Smooth muscle cell (in vitro differentiated cells): ENCODE measurements at regions not wholly inside any gene's neighbourhood (a gene's known extent, or its start where the extent isn't known, plus 50 kb on each side); places are given as distances from the start of the nearest gene placed in this dataset.

ENCODE experiments used
- DNase-seq: peaks from one replicate; lab custom pipeline; 2025; ENCODE audit not compliant: unreplicated experiment; lab: John Stamatoyannopoulos, UW
- H2AFZ ChIP-seq: fragments of 200-600 bp; sonication (generic); 2 replicates; pipeline ENCODE4 v1.6.0; 2016; ENCODE audit warnings: antibody characterized with exemption, low read depth, mild to moderate bottlenecking
- H3F3A ChIP-seq: fragments of 200-600 bp; sonication (generic); 2 replicates; pipeline ENCODE4 v1.6.0; 2017; ENCODE audit warnings: antibody characterized with exemption, low read depth
- H3K27ac ChIP-seq: fragments of 200-600 bp; sonication (generic); 2 replicates; pipeline ENCODE4 v1.5.1; 2016; ENCODE audit warnings: low read depth, mild to moderate bottlenecking
- H3K27me3 ChIP-seq: fragments of 200-600 bp; sonication (generic); 2 replicates; pipeline ENCODE4 v1.6.1; 2016; ENCODE audit warnings: low read depth, mild to moderate bottlenecking
- H3K36me3 ChIP-seq: fragments of 200-600 bp; sonication (generic); 2 replicates; pipeline ENCODE4 v1.5.1; 2016; ENCODE audit warnings: low read depth
- H3K4me1 ChIP-seq: fragments of 200-600 bp; sonication (generic); 2 replicates; pipeline ENCODE4 v1.5.1; 2016; ENCODE audit warnings: low read depth
- H3K4me2 ChIP-seq: fragments of 200-600 bp; sonication (generic); 2 replicates; pipeline ENCODE4 v1.6.0; 2016; ENCODE audit warnings: mild to moderate bottlenecking
- H3K4me3 ChIP-seq: fragments of 200-600 bp; sonication (generic); 2 replicates; pipeline ENCODE4 v1.5.1; 2016; ENCODE audit warnings: mild to moderate bottlenecking
- H3K79me2 ChIP-seq: fragments of 200-600 bp; sonication (generic); 2 replicates; pipeline ENCODE4 v1.6.0; 2016; ENCODE audit warnings: low read depth, mild to moderate bottlenecking
- H3K9ac ChIP-seq: fragments of 200-600 bp; sonication (generic); 2 replicates; pipeline ENCODE4 v1.6.0; 2016; ENCODE audit warnings: low read depth
- H3K9me3 ChIP-seq: fragments of 200-600 bp; sonication (generic); replicated peaks from 2 replicates; pipeline ENCODE4 v1.5.1; 2016; ENCODE audit warnings: low read depth
- H4K20me1 ChIP-seq: fragments of 200-600 bp; sonication (generic); 2 replicates; pipeline ENCODE4 v1.6.0; 2016; ENCODE audit warnings: low read depth
- WGBS: methylation state at CpG from one replicate; pipeline ENCODE4 v1.1.7; 2016; ENCODE audit warnings: low lambda C conversion rate; 5-methylcytosine and 5-hydroxymethylcytosine counted together
- TF ChIP-seq, protein P1 (sequence below): fragments of 200-600 bp; sonication (generic); IDR thresholded peaks from 2 replicates; pipeline ENCODE4 v1.5.1; 2017; ENCODE audit warnings: borderline replicate concordance, mild to moderate bottlenecking, antibody characterized with exemption; ENCODE audit not compliant: insufficient read depth, poor library complexity, severe bottlenecking

DNA sequence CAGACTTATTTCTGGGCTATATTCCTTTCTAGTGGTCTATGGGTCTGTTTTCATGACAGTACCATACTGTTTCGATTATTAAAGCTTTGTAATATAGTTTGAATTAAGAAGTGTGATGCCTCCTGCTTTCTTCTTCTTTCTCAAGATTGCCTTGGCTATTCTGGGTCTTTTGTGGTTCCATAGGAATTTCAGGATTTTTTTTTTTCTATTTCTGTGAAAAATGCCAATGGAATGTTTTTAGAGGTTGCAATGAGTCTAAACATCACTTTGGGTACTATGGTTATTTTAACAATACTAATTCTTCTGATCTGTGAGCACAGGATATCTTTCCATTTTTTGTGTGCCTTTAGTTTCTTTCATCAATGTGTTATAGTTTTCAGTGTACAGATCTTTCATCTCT lies 204.3 kb upstream of the HCCS start:
- H2AFZ ChIP-seq, result no peak overlapping the region
- no peak overlapping the region for H3K27ac ChIP-seq
- H3K9me3 ChIP-seq, result no peaks in the 10 kb centered on the region
- H3F3A ChIP-seq, result no peaks in the 10 kb centered on the region
- H3K4me3 ChIP-seq, result no peak overlapping the region
- 56% methylated on average over 1 of the region's 1 CpG for WGBS
- no peak overlapping the region for H3K9ac ChIP-seq
- TF ChIP-seq, protein P1, sequence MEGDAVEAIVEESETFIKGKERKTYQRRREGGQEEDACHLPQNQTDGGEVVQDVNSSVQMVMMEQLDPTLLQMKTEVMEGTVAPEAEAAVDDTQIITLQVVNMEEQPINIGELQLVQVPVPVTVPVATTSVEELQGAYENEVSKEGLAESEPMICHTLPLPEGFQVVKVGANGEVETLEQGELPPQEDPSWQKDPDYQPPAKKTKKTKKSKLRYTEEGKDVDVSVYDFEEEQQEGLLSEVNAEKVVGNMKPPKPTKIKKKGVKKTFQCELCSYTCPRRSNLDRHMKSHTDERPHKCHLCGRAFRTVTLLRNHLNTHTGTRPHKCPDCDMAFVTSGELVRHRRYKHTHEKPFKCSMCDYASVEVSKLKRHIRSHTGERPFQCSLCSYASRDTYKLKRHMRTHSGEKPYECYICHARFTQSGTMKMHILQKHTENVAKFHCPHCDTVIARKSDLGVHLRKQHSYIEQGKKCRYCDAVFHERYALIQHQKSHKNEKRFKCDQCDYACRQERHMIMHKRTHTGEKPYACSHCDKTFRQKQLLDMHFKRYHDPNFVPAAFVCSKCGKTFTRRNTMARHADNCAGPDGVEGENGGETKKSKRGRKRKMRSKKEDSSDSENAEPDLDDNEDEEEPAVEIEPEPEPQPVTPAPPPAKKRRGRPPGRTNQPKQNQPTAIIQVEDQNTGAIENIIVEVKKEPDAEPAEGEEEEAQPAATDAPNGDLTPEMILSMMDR, result no peak
- H3K36me3 ChIP-seq, result no peaks in the 10 kb centered on the region
- H3K27me3 ChIP-seq, result no peaks in the 10 kb centered on the region
- DNase-seq, result no peak
- H3K4me1 ChIP-seq, result no peaks in the 10 kb centered on the region
- H4K20me1 ChIP-seq, result no peaks in the 10 kb centered on the region
- no peak overlapping the region for H3K4me2 ChIP-seq
- H3K79me2 ChIP-seq, result no peaks in the 10 kb centered on the region

DNA sequence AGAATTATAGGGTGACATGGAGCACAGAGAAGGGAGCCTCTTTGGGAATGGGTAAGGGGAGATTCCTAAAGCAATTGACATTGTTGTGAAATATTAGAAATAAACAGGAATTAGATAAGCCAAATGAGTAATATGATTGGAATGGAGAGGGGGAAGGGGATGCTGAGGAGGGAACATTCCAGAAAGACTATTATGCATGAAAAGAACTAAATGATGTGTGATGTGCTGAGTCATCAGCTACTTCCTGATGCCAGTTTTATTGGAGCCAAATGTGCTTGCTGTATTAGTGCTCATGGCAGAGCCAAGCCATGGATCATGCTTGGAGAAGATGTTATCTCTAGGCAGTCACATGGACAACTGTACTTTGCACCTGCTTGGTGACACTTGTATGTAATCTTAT lies 189.0 kb upstream of the HCCS start:
- Histone ChIP-seq H3K79me2 (no peaks in the 10 kb centered on the region), H3K4me2 (no peak overlapping the region), H2AFZ (no peak overlapping the region), H4K20me1 (no peaks in the 10 kb centered on the region), H3K4me3 (no peak overlapping the region), H3K36me3 (no peaks in the 10 kb centered on the region), H3K27me3 (no peaks in the 10 kb centered on the region), H3K9me3 (no peaks in the 10 kb centered on the region), H3K27ac (no peak overlapping the region), H3K4me1 (no peaks in the 10 kb centered on the region), H3K9ac (no peak overlapping the region), H3F3A (no peaks in the 10 kb centered on the region)
- TF ChIP-seq, protein P1, result no peak
- DNase-seq, result no peak

DNA sequence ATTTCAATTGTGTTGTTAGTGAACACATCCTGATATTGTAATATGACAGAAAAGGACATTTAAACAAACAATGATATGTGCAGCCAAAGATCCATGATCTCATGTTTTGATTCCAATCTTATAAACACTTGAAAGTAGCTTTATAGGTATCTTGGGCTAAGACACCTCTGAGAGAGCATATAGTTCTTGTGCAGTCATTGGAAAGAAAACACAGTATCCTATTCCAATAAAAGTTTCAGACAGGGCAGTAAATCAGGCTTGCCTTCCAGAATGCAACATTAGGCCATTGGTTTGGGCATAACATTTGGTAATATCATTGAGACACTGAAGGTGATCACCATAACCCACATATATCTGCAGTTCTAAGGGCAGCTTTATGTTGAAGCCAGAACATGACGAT lies 188.3 kb upstream of the HCCS start:
- TF ChIP-seq, protein P1, result no peak
- H3K9ac ChIP-seq, result no peak overlapping the region
- H4K20me1 ChIP-seq, result no peaks in the 10 kb centered on the region
- no peaks in the 10 kb centered on the region for H3K36me3 ChIP-seq
- no peak overlapping the region for H2AFZ ChIP-seq
- no peaks in the 10 kb centered on the region for H3K79me2 ChIP-seq
- 48% methylated on average over 1 of the region's 1 CpG for WGBS
- H3K4me3 ChIP-seq, result no peak overlapping the region
- no peaks in the 10 kb centered on the region for H3F3A ChIP-seq
- no peaks in the 10 kb centered on the region for H3K4me1 ChIP-seq
- no peaks in the 10 kb centered on the region for H3K27me3 ChIP-seq
- DNase-seq, result no peak
- H3K9me3 ChIP-seq, result no peaks in the 10 kb centered on the region
- H3K27ac ChIP-seq, result no peak overlapping the region
- no peak overlapping the region for H3K4me2 ChIP-seq

DNA sequence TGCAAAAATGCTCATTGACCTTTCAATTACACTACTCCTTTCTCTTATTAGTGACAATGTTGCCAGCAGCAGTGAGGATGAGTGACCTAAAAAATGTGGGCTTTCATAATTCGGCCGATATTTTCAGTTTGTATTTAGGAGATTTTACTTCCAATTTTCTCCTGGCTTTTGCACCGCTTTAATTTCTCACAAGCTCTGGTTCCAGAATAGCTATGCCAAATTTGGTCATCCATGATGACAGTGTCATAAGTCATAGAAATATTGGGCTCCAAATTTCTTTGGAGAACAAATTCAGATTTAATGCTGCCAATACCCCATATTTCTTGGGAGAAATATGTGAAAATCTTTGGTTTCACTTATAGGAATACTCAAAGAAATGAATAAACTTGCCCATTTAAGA lies 187.7 kb upstream of the HCCS start:
- Histone ChIP-seq H3F3A (no peaks in the 10 kb centered on the region), H3K4me3 (no peak overlapping the region), H3K79me2 (no peaks in the 10 kb centered on the region), H2AFZ (no peak overlapping the region), H3K9me3 (no peaks in the 10 kb centered on the region), H3K36me3 (no peaks in the 10 kb centered on the region), H3K27me3 (no peaks in the 10 kb centered on the region), H3K4me1 (no peaks in the 10 kb centered on the region), H3K9ac (no peak overlapping the region), H3K27ac (no peak overlapping the region), H3K4me2 (no peak overlapping the region), H4K20me1 (no peaks in the 10 kb centered on the region)
- TF ChIP-seq, protein P1, result no peak
- 74% methylated on average over 3 of the region's 3 CpGs for WGBS
- DNase-seq, result no peak
